ENCODE measurements at regions not wholly inside any gene's neighbourhood (a gene's known extent, or its start where the extent isn't known, plus 50 kb on each side); places are given as distances from the start of the nearest gene placed in this dataset.

DNA sequence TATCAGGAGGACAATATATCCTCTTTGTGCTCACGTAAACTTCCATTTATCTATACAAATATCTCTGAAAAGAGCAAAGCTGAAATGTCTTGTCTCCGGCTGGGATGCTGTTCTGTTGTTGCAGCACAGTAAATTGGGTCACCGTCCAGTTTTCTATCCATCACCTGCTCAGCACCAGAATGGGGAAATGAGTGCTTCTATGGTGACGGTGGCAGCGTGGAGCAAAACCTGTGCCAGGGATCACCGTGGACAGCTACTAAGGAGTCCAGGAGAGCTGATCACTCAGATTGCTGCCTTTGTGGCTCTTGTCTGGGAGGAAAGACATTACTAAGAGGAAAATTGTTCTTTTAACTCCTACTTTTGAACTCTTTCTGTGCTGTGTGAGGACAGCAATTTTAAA lies 531.6 kb downstream of the PSAT1 start:
- H3K4me1 Mint-ChIP-seq: no peaks in the 10 kb centered on the region
- ATAC-seq (replicated peaks; ENCODE audit: extremely low read depth, poor library complexity, severe bottlenecking) (no peak), DNase-seq (ENCODE audit: low spot score in 2 of 2) (no peak)
- no peak overlapping the region for H3K4me3 Mint-ChIP-seq
- no peak overlapping the region for H3K27ac Mint-ChIP-seq (ENCODE audit: low read depth)
- H3K9me3 Mint-ChIP-seq: peaks cover 5% of the 10 kb centered on the region
- no peaks in the 10 kb centered on the region for H3K27me3 Mint-ChIP-seq
- no peaks in the 10 kb centered on the region for H3K36me3 Mint-ChIP-seq (ENCODE audit: insufficient read depth)

DNA sequence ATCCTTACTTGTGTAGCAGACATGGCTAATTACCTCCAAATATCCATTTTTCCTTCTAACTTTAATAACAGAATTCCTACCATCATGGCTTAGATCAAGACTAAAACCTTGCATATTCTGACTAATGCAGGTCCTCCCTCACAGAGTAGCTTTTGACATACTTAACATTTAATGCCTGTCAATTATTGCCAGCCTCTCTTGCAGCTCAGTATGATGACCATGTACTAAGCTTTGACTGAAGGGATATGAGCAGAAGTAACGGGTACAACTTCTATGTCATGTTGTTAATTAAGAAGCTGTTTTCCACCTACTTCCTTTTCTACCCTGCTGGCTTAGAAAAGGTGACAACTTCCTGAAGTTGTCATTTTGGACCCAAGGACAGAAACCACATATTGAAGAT lies 533.4 kb downstream of the PSAT1 start:
- Mint-ChIP-seq H3K27ac (ENCODE audit: low read depth) (no peak overlapping the region), H3K4me1 (no peaks in the 10 kb centered on the region), H3K36me3 (ENCODE audit: insufficient read depth) (no peaks in the 10 kb centered on the region), H3K9me3 (peaks cover 5% of the 10 kb centered on the region), H3K4me3 (no peak overlapping the region), H3K27me3 (no peaks in the 10 kb centered on the region)
- ATAC-seq (replicated peaks; ENCODE audit: extremely low read depth, poor library complexity, severe bottlenecking) (no peak), DNase-seq (ENCODE audit: low spot score in 2 of 2) (no peak)

DNA sequence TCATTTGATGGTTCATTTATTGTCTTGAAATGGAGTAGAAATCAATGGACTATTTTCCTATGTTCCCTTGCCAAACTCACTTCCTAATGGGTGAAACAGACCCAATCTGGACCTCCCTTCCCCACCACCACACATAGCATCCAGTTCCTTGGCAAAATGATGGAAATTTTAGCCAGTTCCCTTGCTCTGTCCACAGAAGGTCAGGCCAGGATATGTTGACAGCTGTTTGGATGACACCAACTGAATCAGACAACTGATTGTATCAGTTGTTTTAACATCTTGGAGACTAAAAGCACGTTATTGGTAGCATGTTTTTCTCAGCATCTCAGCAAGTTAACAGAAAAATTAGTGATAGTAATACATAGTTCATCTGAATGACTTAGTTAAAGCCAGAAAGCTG lies 534.8 kb downstream of the PSAT1 start:
- Mint-ChIP-seq H3K36me3 (ENCODE audit: insufficient read depth) (no peaks in the 10 kb centered on the region), H3K27me3 (no peaks in the 10 kb centered on the region), H3K4me1 (no peaks in the 10 kb centered on the region), H3K27ac (ENCODE audit: low read depth) (no peak overlapping the region), H3K9me3 (peaks cover 5% of the 10 kb centered on the region), H3K4me3 (no peak overlapping the region)
- ATAC-seq (replicated peaks; ENCODE audit: extremely low read depth, poor library complexity, severe bottlenecking) (no peak), DNase-seq (ENCODE audit: low spot score in 2 of 2) (no peak)

DNA sequence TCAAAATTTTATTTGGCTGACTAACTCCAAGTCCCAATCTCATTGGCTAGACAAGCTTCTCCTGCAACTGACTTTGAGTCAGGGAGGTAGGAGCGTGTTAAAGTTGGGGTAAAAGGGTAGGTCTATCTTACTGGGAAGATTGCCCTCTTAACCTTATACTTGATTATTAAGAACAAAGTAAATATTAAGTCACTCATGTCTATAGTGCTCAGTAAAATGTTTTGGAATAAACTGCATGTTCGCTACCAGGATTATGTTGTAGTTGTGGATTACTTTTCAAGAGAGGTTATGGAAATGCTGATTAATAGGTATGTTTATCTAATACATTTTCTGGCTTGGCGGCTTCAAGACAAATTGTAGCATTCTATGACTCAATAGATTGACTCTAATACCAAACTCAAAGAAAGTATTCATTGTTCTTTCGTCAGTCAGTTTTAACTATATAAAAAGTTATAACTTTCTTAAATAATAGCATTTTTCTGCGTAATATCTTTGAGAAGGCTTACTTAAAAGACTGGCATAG lies 539.1 kb downstream of the PSAT1 start:
- DNase-seq (ENCODE audit: low spot score in 2 of 2): no peak
- Mint-ChIP-seq H3K27me3 (no peaks in the 10 kb centered on the region), H3K27ac (ENCODE audit: low read depth) (no peak overlapping the region), H3K4me1 (no peaks in the 10 kb centered on the region), H3K9me3 (no peaks in the 10 kb centered on the region), H3K36me3 (ENCODE audit: insufficient read depth) (no peaks in the 10 kb centered on the region), H3K4me3 (no peak overlapping the region)
- no peak for ATAC-seq (replicated peaks; ENCODE audit: extremely low read depth, poor library complexity, severe bottlenecking)

DNA sequence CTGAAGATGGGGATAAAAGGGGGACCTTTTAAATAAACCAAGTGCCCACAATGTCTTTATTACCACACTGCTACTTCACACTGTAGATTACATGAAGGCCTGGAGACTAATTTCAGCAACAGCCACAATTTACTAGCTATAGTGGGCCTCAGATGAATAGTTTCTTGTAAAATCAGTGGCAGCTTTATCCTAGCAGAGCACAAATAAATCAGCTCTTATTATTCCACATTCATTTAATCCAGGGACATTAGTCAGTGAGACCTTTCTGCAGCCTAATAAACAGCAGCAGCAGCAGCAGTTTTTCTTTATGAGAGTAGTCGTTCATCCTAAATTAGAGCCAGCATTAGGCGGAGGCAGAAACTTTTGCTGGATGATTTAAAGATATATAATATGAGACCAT lies 542.3 kb downstream of the PSAT1 start:
- DNase-seq (ENCODE audit: low spot score in 2 of 2) (no peak), ATAC-seq (replicated peaks; ENCODE audit: extremely low read depth, poor library complexity, severe bottlenecking) (no peak)
- H3K27me3 Mint-ChIP-seq: no peaks in the 10 kb centered on the region
- no peaks in the 10 kb centered on the region for H3K36me3 Mint-ChIP-seq (ENCODE audit: insufficient read depth)
- no peak overlapping the region for H3K27ac Mint-ChIP-seq (ENCODE audit: low read depth)
- no peak overlapping the region for H3K4me3 Mint-ChIP-seq
- peaks cover 12% of the 10 kb centered on the region for H3K9me3 Mint-ChIP-seq
- no peaks in the 10 kb centered on the region for H3K4me1 Mint-ChIP-seq

DNA sequence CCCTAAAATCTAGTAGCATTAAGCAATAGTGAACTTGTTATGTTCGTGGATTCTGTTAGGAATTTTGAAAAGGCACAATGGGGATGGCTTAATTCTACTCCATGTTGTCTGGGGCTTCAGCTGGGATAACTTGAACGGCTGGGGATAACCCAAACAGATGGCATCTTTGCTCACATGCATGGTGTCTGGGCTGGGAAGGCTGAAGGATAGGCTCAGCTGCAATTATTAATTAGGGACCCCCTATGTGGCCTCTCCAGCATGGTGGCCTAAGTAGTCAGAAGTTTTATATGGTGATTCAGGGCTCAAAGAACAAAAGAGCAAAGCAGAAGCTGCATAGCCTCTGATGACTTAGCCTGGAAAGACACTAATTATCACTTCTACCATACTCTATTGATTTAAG lies 551.1 kb downstream of the PSAT1 start:
- DNase-seq (ENCODE audit: low spot score in 2 of 2): no peak
- Mint-ChIP-seq H3K27ac (ENCODE audit: low read depth) (no peak overlapping the region), H3K27me3 (no peaks in the 10 kb centered on the region)

DNA sequence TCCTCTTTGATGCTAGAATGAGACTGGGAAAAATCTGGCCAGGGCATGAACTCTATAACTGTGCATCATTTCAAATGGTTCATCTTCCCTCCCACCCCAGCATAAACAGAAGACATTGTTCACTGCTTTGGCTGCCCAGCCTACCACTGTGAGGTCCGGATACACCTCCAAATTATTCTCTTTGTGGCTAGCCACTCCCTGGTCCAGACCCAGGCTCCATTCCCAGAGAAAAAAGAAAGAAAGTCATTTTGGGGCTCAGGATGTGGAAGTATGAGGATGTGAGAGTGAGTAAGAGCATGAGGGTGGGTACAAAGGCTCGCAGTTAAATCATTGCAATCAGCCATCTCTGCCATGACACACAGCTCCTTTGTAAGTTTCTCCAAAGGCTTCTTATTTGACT lies 559.2 kb downstream of the PSAT1 start:
- Mint-ChIP-seq H3K4me3 (no peak overlapping the region), H3K36me3 (ENCODE audit: insufficient read depth) (peaks cover 3% of the 10 kb centered on the region), H3K4me1 (no peaks in the 10 kb centered on the region), H3K27me3 (no peaks in the 10 kb centered on the region), H3K9me3 (no peaks in the 10 kb centered on the region), H3K27ac (ENCODE audit: low read depth) (no peak overlapping the region)
- DNase-seq (ENCODE audit: low spot score in 2 of 2): no peak
- ATAC-seq (replicated peaks; ENCODE audit: extremely low read depth, poor library complexity, severe bottlenecking): no peak

More for the DNA sequence above, 551.1 kb downstream of the PSAT1 start:
- Mint-ChIP-seq H3K4me1 (no peaks in the 10 kb centered on the region), H3K36me3 (ENCODE audit: insufficient read depth) (peaks cover 2% of the 10 kb centered on the region), H3K4me3 (no peak overlapping the region), H3K9me3 (peaks cover 15% of the 10 kb centered on the region)
- no peak for ATAC-seq (replicated peaks; ENCODE audit: extremely low read depth, poor library complexity, severe bottlenecking)

DNA sequence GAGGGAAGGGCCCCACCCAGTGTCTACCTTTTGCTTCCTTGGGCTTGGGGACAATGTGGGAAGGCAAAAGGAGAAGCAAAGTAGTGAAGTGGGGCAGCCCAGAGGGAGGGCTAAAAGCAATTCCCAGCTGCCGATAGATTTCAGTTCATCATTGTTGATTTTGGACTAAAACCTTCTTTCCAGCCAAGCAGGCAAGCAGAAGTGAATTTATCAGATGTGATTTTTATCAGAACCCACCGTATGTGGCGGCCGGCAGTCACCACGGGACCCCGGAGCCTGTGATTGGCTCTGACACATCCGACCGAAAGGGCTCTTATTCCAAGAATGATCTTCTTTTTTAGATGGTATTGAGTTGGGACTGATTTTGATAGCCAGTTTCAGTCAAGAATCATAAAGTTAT lies 559.9 kb downstream of the PSAT1 start:
- H3K4me1 Mint-ChIP-seq: no peaks in the 10 kb centered on the region
- ATAC-seq (replicated peaks; ENCODE audit: extremely low read depth, poor library complexity, severe bottlenecking) (no peak), DNase-seq (ENCODE audit: low spot score in 2 of 2) (no peak)
- no peak overlapping the region for H3K27ac Mint-ChIP-seq (ENCODE audit: low read depth)
- no peaks in the 10 kb centered on the region for H3K9me3 Mint-ChIP-seq
- no peaks in the 10 kb centered on the region for H3K27me3 Mint-ChIP-seq
- H3K4me3 Mint-ChIP-seq: no peak overlapping the region
- H3K36me3 Mint-ChIP-seq (ENCODE audit: insufficient read depth): peaks cover 3% of the 10 kb centered on the region

DNA sequence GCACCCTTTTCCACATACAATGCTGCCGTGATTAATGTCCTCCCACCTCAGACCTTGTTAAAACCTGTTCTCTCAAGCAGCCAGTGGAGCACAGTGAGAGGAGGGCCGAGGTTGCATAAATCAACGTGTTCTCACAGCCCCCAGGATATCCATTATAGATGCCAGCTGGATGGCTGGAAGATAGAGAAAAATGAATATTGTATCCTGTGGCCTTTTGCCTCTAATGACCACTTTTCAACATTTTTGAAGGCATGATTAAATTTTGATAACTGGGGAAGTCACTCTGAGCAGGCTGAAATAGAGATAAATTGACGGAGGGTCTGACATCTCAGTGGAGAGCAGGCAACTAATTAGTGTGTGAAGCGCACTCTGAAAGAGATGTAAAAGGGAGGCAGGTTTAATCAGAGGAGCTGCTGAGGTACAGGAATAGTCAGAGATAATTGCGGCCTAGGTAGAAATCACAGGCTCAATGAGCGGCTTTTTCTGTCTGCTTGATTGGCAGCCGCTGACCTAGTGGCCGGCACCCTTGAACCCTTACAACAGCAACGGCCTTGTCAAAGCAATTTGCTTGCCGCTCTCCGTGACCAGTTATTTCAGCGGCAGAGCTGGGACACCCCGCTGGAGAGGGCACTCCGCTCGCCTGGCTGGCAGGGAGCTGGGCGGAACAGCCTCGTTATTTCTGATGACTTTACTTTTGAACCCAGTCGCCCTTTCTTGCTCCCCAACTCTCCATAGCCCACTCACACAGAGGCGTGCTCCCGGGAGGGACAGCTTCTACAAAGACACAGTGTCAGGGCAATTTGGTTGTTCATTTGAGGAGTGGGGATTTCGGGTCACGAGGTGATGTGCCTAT lies 560.7 kb downstream of the PSAT1 start:
- peaks cover 3% of the 10 kb centered on the region for H3K36me3 Mint-ChIP-seq (ENCODE audit: insufficient read depth)
- no peak overlapping the region for H3K27ac Mint-ChIP-seq (ENCODE audit: low read depth)
- DNase-seq (ENCODE audit: low spot score in 2 of 2): no peak
- no peaks in the 10 kb centered on the region for H3K4me1 Mint-ChIP-seq
- ATAC-seq (replicated peaks; ENCODE audit: extremely low read depth, poor library complexity, severe bottlenecking): no peak
- H3K9me3 Mint-ChIP-seq: no peaks in the 10 kb centered on the region
- no peak overlapping the region for H3K4me3 Mint-ChIP-seq
- H3K27me3 Mint-ChIP-seq: no peaks in the 10 kb centered on the region

DNA sequence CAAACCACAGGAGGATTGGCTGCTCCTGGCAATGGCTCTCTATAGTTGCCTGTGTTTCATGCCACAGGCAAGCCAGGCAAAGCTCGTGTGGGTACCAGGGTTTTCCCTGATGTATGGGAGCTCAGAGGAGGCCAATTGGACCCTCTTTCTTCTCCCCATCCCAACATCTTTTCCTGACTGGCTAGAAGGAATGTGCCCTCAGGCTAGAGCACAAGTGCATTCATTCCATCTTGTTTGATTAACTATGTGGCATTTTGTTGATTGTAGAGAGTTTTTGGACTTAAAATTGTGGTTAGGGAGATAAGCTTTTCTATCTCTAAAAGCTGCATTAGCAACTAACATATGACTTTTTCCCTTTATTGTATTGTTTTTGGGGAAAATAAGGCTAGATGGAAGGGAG lies 561.3 kb downstream of the PSAT1 start:
- no peak for DNase-seq (ENCODE audit: low spot score in 2 of 2)
- Mint-ChIP-seq H3K9me3 (no peaks in the 10 kb centered on the region), H3K36me3 (ENCODE audit: insufficient read depth) (peaks cover 2% of the 10 kb centered on the region), H3K27ac (ENCODE audit: low read depth) (no peak overlapping the region), H3K4me1 (no peaks in the 10 kb centered on the region), H3K27me3 (no peaks in the 10 kb centered on the region), H3K4me3 (no peak overlapping the region)
- ATAC-seq (replicated peaks; ENCODE audit: extremely low read depth, poor library complexity, severe bottlenecking): no peak

DNA sequence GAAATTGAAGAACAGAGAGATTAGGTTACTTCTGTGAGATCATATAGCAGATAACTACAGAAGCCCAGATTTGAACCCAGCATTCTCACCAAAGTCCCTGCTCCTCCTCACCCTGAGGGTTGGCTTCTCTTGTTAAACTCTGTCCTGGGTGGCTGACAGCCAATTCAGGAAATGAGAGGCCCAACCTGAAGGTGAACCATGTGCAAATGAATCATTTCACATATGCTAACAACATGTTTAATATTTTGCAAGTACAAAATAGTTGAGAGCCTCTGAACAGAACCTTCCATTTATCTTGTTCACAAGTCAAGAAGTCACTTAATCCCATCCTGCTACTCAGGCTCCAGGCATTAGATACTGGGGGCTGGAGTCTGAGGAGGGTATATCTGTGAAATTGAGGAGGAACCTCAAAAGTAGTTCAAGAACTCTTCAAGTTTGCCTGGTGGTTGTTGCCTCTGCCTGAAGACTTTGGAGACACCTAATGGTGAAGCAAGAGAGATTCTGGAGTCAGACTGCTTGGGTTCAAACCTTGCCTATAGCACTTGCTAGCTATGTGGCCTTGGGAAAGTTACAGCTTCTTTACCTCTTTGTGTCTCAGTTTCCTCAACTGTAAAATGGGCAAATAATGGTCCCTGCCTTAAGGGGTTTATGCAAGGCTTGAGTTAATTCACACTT lies 564.0 kb downstream of the PSAT1 start:
- Mint-ChIP-seq H3K9me3 (no peaks in the 10 kb centered on the region), H3K27ac (ENCODE audit: low read depth) (no peak overlapping the region), H3K36me3 (ENCODE audit: insufficient read depth) (no peaks in the 10 kb centered on the region), H3K27me3 (no peaks in the 10 kb centered on the region), H3K4me3 (no peak overlapping the region), H3K4me1 (no peaks in the 10 kb centered on the region)
- DNase-seq (ENCODE audit: low spot score in 2 of 2) (no peak), ATAC-seq (replicated peaks; ENCODE audit: extremely low read depth, poor library complexity, severe bottlenecking) (no peak)

DNA sequence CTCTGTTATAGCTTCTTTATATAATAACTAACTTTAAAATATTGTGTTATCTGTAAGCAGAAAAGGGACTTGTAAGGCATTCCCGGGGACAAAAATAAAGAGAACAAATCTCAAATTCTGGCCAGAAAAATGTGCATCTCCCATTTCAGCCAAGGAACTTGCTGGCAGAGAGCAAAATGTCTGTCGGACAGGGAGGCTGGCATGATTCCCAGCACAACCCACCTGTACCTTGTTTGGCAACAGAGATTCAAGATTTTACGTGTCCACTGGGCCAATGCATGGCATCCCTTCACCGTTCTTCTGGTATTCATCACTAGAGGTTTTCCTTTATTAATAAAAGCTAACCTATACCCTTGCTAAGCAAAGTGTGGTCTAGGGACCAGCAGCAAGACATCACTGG lies 566.6 kb downstream of the PSAT1 start:
- H3K4me3 Mint-ChIP-seq: no peak overlapping the region
- no peaks in the 10 kb centered on the region for H3K36me3 Mint-ChIP-seq (ENCODE audit: insufficient read depth)
- no peaks in the 10 kb centered on the region for H3K4me1 Mint-ChIP-seq
- DNase-seq (ENCODE audit: low spot score in 2 of 2) (no peak), ATAC-seq (replicated peaks; ENCODE audit: extremely low read depth, poor library complexity, severe bottlenecking) (no peak)
- H3K9me3 Mint-ChIP-seq: no peaks in the 10 kb centered on the region
- no peaks in the 10 kb centered on the region for H3K27me3 Mint-ChIP-seq
- no peak overlapping the region for H3K27ac Mint-ChIP-seq (ENCODE audit: low read depth)

DNA sequence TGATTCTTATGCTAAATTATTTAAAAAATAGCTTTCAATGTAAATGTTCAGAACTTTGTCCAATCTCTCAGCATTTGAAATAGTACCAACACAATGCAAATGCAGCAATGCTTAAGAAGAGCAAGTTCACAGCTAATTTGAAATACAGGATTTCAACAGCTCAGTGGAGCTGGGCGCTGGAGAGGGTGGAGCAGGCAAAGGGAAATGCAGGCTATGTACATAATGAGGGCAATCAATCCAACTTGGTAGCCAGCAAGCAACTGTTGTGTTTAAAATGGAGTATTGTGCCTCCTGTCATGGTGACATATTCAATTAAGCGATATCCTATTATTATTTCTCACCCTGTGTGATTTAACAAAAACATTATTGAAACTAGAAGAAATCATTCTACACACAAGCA lies 568.8 kb downstream of the PSAT1 start:
- no peaks in the 10 kb centered on the region for H3K27me3 Mint-ChIP-seq
- H3K4me3 Mint-ChIP-seq: no peak overlapping the region
- peaks cover under 1% of the 10 kb centered on the region for H3K9me3 Mint-ChIP-seq
- no peaks in the 10 kb centered on the region for H3K4me1 Mint-ChIP-seq
- H3K36me3 Mint-ChIP-seq (ENCODE audit: insufficient read depth): no peaks in the 10 kb centered on the region
- no peak overlapping the region for H3K27ac Mint-ChIP-seq (ENCODE audit: low read depth)
- DNase-seq (ENCODE audit: low spot score in 2 of 2): no peak
- no peak for ATAC-seq (replicated peaks; ENCODE audit: extremely low read depth, poor library complexity, severe bottlenecking)
